ENCODE measurements at regions not wholly inside any gene's neighbourhood (a gene's known extent, or its start where the extent isn't known, plus 50 kb on each side); places are given as distances from the start of the nearest gene placed in this dataset.

DNA sequence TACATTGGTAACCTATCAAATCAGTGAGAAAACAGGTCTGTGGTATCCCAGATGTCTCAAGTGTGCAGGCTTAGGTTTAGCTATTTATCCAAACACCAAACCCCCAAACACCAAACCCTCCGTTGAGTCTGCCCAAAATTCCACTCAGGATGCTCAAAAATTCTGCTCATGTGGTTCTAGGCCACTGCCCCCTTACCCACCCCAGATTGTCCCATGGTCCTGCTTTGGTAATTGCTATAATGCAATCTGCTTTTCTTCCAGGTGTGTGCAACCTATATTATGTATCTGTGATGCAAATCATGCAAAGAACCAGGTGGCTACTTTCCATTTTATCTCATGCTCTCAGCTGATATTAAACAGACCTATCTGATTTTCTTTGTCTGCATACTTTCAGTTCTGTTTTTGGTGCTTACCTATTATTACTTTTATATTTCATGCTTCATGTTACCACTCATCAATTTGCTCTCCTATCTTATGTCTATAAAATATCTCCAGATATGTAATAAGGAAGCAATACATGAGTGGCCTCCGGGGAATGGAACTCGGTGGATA lies 123.7 kb downstream of the TOMM20 start:
- no peak for DNase-seq (ENCODE audit: low spot score)
- no peak for TF ChIP-seq EZH2 (IDR thresholded peaks at IDR 0.05; ENCODE audit: borderline replicate concordance, low read depth, low read length, poor library complexity, severe bottlenecking)
- TF ChIP-seq, protein P1, sequence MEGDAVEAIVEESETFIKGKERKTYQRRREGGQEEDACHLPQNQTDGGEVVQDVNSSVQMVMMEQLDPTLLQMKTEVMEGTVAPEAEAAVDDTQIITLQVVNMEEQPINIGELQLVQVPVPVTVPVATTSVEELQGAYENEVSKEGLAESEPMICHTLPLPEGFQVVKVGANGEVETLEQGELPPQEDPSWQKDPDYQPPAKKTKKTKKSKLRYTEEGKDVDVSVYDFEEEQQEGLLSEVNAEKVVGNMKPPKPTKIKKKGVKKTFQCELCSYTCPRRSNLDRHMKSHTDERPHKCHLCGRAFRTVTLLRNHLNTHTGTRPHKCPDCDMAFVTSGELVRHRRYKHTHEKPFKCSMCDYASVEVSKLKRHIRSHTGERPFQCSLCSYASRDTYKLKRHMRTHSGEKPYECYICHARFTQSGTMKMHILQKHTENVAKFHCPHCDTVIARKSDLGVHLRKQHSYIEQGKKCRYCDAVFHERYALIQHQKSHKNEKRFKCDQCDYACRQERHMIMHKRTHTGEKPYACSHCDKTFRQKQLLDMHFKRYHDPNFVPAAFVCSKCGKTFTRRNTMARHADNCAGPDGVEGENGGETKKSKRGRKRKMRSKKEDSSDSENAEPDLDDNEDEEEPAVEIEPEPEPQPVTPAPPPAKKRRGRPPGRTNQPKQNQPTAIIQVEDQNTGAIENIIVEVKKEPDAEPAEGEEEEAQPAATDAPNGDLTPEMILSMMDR (conservative IDR thresholded peaks at IDR 0.05; ENCODE audit: low read depth, low read length) = no peak
- BruUV-seq (replicated peaks) = no TSS peak
- no peak overlapping the region for H3K4me3 ChIP-seq (ENCODE audit: low read depth, low read length, poor library complexity, severe bottlenecking)
- intact Hi-C loops (cut with micrococcal nuclease; ENCODE audit: unreplicated experiment) = no loop called here
- ChIA-PET CTCF (no interaction called here), POLR2A (ENCODE audit: low non-redundant PET) (no interaction called here)
- no peaks in the 10 kb centered on the region for H3K4me1 ChIP-seq (ENCODE audit: insufficient read depth, low read length, poor library complexity, severe bottlenecking)
- no peaks in the 10 kb centered on the region for H3K27me3 ChIP-seq (replicated peaks; ENCODE audit: insufficient read depth, low read depth, low read length, poor library complexity)
- H3K36me3 ChIP-seq (ENCODE audit: insufficient read depth, low read length, poor library complexity, severe bottlenecking) = no peaks in the 10 kb centered on the region
- H3K27ac ChIP-seq (ENCODE audit: low read depth, low read length, poor library complexity, severe bottlenecking) = no peak overlapping the region
- no peaks in the 10 kb centered on the region for H3K9me3 ChIP-seq (ENCODE audit: low read depth, low read length, poor library complexity, severe bottlenecking)

DNA sequence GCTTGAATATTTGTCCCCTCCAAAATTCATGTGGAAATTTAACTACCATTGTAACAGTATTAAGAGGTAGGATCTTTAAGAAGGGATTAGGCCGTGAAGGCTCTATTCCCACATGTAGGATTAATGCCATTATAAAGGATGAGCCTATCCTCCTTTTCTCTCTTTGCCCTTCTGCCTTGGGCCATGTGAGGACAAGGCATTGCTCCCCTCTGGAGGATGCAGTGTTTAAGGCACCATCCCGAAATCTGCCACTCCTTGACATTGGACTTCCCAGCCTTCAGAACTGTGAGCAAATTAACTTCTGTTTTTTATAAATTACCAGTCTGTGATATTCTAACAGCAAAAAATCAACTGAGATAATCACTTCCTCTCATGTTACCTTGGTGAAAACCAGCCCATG lies 124.4 kb downstream of the TOMM20 start:
- Histone ChIP-seq H3K4me3 (ENCODE audit: low read depth, low read length, poor library complexity, severe bottlenecking) (no peak overlapping the region), H3K27me3 (replicated peaks; ENCODE audit: insufficient read depth, low read depth, low read length, poor library complexity) (no peaks in the 10 kb centered on the region), H3K27ac (ENCODE audit: low read depth, low read length, poor library complexity, severe bottlenecking) (no peak overlapping the region), H3K4me1 (ENCODE audit: insufficient read depth, low read length, poor library complexity, severe bottlenecking) (no peaks in the 10 kb centered on the region), H3K36me3 (ENCODE audit: insufficient read depth, low read length, poor library complexity, severe bottlenecking) (no peaks in the 10 kb centered on the region), H3K9me3 (ENCODE audit: low read depth, low read length, poor library complexity, severe bottlenecking) (no peaks in the 10 kb centered on the region)
- DNase-seq (ENCODE audit: low spot score) = no peak
- BruUV-seq (replicated peaks) = no TSS peak
- CTCF ChIA-PET = no interaction called here
- TF ChIP-seq EZH2 (IDR thresholded peaks at IDR 0.05; ENCODE audit: borderline replicate concordance, low read depth, low read length, poor library complexity, severe bottlenecking) = no peak
- TF ChIP-seq, protein P1 (conservative IDR thresholded peaks at IDR 0.05; ENCODE audit: low read depth, low read length) = no peak
- intact Hi-C loops (cut with micrococcal nuclease; ENCODE audit: unreplicated experiment) = no loop called here
- POLR2A ChIA-PET (ENCODE audit: low non-redundant PET) = no interaction called here

DNA sequence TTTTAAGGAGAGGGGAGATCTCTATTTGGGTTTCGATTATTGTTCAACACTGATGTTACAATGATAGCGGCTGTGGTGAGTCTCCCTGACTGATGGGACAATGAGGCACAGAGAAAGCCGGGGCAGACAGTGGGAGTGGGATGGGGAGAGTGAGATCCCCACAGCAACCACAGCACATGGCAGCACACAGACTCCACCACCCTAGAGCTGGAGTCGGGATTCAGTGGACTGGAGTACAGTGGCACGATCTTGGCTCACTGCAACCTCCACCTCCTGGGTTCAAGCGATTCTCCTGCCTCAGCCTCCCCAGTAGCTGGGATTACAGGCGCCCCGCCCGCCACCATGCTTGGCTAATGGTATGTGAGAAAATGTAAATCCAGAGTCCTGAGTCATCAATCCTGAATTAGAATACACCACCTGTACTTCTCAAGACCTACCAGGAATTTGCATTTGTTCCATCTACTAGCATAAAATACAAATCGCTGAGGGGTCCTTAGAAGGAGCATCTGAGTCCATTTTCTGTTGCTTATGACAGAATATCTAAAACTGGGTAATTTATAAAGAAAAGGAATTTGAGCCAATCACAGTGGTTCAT lies 125.8 kb downstream of the TOMM20 start:
- TF ChIP-seq, protein P1 (conservative IDR thresholded peaks at IDR 0.05; ENCODE audit: low read depth, low read length) = no peak
- TF ChIP-seq EZH2 (IDR thresholded peaks at IDR 0.05; ENCODE audit: borderline replicate concordance, low read depth, low read length, poor library complexity, severe bottlenecking) = no peak
- no peak overlapping the region for H3K27ac ChIP-seq (ENCODE audit: low read depth, low read length, poor library complexity, severe bottlenecking)
- BruUV-seq (replicated peaks) = no TSS peak
- H3K4me3 ChIP-seq (ENCODE audit: low read depth, low read length, poor library complexity, severe bottlenecking) = no peak overlapping the region
- H3K9me3 ChIP-seq (ENCODE audit: low read depth, low read length, poor library complexity, severe bottlenecking) = no peaks in the 10 kb centered on the region
- no peaks in the 10 kb centered on the region for H3K27me3 ChIP-seq (replicated peaks; ENCODE audit: insufficient read depth, low read depth, low read length, poor library complexity)
- H3K4me1 ChIP-seq (ENCODE audit: insufficient read depth, low read length, poor library complexity, severe bottlenecking) = no peaks in the 10 kb centered on the region
- POLR2A ChIA-PET (ENCODE audit: low non-redundant PET) = no interaction called here
- no peaks in the 10 kb centered on the region for H3K36me3 ChIP-seq (ENCODE audit: insufficient read depth, low read length, poor library complexity, severe bottlenecking)
- intact Hi-C loops (cut with micrococcal nuclease; ENCODE audit: unreplicated experiment) = no loop called here
- CTCF ChIA-PET = no interaction called here
- no peak for DNase-seq (ENCODE audit: low spot score)
